ENCODE measurements at regions not wholly inside any gene's neighbourhood (a gene's known extent, or its start where the extent isn't known, plus 50 kb on each side); places are given as distances from the start of the nearest gene placed in this dataset.

GRCh38 chrX:34778916-34779315 is 121.8 kb upstream of the TMEM47 start:
- no peaks in the 10 kb centered on the region for H3K4me1 ChIP-seq (ENCODE audit: control extremely low read depth in 1 of 4, control insufficient read depth in 4 of 4, insufficient read depth in 4 of 4, low read length in 3 of 4)
- POLR2A ChIA-PET, result no interaction called here
- 100% methylated on average over 2 of the region's 2 CpGs for WGBS (ENCODE audit: insufficient coverage)
- CTCF ChIA-PET, result no interaction called here
- no peak overlapping the region for H3K4me3 ChIP-seq (ENCODE audit: control insufficient read depth in 1 of 7, extremely low read depth in 1 of 7, insufficient read depth in 4 of 7, low read depth in 2 of 7, low read length in 6 of 7)
- no peaks in the 10 kb centered on the region for H3K9me3 ChIP-seq (ENCODE audit: control extremely low read depth in 1 of 5, control insufficient read depth in 4 of 5, insufficient read depth in 2 of 5, low read depth in 1 of 5, low read length in 4 of 5)
- no peaks in the 10 kb centered on the region for H3K27me3 ChIP-seq (replicated peaks in 2 of 5; ENCODE audit: control insufficient read depth in 4 of 5, insufficient read depth in 5 of 5, low read length in 4 of 5)
- no peak for DNase-seq
- H3K36me3 ChIP-seq (ENCODE audit: control insufficient read depth in 4 of 4, insufficient read depth in 4 of 4, low read length in 3 of 4), result no peaks in the 10 kb centered on the region
- no peak overlapping the region for H3K27ac ChIP-seq (ENCODE audit: insufficient read depth in 1 of 2, low read depth in 1 of 2, low read length in 2 of 2, poor library complexity in 1 of 2, severe bottlenecking in 2 of 2)

GRCh38 chrX:34790026-34790425 is 132.9 kb upstream of the TMEM47 start:
- Histone ChIP-seq H3K4me3 (ENCODE audit: control insufficient read depth in 1 of 7, extremely low read depth in 1 of 7, insufficient read depth in 4 of 7, low read depth in 2 of 7, low read length in 6 of 7) (no peak overlapping the region), H3K4me1 (ENCODE audit: control extremely low read depth in 1 of 4, control insufficient read depth in 4 of 4, insufficient read depth in 4 of 4, low read length in 3 of 4) (no peaks in the 10 kb centered on the region), H3K9me3 (ENCODE audit: control extremely low read depth in 1 of 5, control insufficient read depth in 4 of 5, insufficient read depth in 2 of 5, low read depth in 1 of 5, low read length in 4 of 5) (no peaks in the 10 kb centered on the region), H3K27me3 (replicated peaks in 2 of 5; ENCODE audit: control insufficient read depth in 4 of 5, insufficient read depth in 5 of 5, low read length in 4 of 5) (no peaks in the 10 kb centered on the region), H3K27ac (ENCODE audit: insufficient read depth in 1 of 2, low read depth in 1 of 2, low read length in 2 of 2, poor library complexity in 1 of 2, severe bottlenecking in 2 of 2) (no peak overlapping the region), H3K36me3 (ENCODE audit: control insufficient read depth in 4 of 4, insufficient read depth in 4 of 4, low read length in 3 of 4) (no peaks in the 10 kb centered on the region)
- ChIA-PET CTCF (no interaction called here), POLR2A (no interaction called here)
- DNase-seq, result no peak
- 89% methylated on average over 1 of the region's 1 CpG for WGBS (ENCODE audit: insufficient coverage)

DNA sequence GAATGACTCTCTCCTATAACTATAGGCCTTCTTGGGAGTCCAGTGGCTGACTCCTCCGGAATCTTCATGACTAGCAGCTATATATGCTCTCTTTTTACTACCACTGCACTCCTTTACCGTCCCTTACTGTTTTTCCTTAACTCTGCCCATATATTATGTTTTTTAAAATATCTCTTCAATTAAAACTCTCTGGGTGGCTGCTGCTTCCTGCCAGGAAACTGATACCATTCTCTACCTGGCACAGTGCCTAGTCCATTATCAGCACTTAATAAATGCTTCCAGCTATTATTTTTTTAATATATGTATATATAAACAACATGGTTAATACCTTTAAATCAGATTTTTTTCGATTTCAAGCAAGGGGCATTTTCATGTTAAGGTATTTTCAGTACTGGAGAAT is 136.6 kb upstream of the FAM47B start:
- ChIA-PET CTCF (no interaction called here), POLR2A (no interaction called here)
- H3K4me1 ChIP-seq (ENCODE audit: control extremely low read depth in 1 of 4, control insufficient read depth in 4 of 4, insufficient read depth in 4 of 4, low read length in 3 of 4), result no peaks in the 10 kb centered on the region
- H3K4me3 ChIP-seq (ENCODE audit: control insufficient read depth in 1 of 7, extremely low read depth in 1 of 7, insufficient read depth in 4 of 7, low read depth in 2 of 7, low read length in 6 of 7), result no peak overlapping the region
- 58% methylated on average over 2 of the region's 3 CpGs for WGBS (ENCODE audit: insufficient coverage)
- no peaks in the 10 kb centered on the region for H3K9me3 ChIP-seq (ENCODE audit: control extremely low read depth in 1 of 5, control insufficient read depth in 4 of 5, insufficient read depth in 2 of 5, low read depth in 1 of 5, low read length in 4 of 5)
- no peaks in the 10 kb centered on the region for H3K27me3 ChIP-seq (replicated peaks in 2 of 5; ENCODE audit: control insufficient read depth in 4 of 5, insufficient read depth in 5 of 5, low read length in 4 of 5)
- H3K27ac ChIP-seq (ENCODE audit: insufficient read depth in 1 of 2, low read depth in 1 of 2, low read length in 2 of 2, poor library complexity in 1 of 2, severe bottlenecking in 2 of 2), result no peak overlapping the region
- no peak for DNase-seq
- H3K36me3 ChIP-seq (ENCODE audit: control insufficient read depth in 4 of 4, insufficient read depth in 4 of 4, low read length in 3 of 4), result no peaks in the 10 kb centered on the region

GRCh38 chrX:34809096-34809495 is 133.5 kb upstream of the FAM47B start:
- Histone ChIP-seq H3K4me1 (ENCODE audit: control extremely low read depth in 1 of 4, control insufficient read depth in 4 of 4, insufficient read depth in 4 of 4, low read length in 3 of 4) (no peaks in the 10 kb centered on the region), H3K9me3 (ENCODE audit: control extremely low read depth in 1 of 5, control insufficient read depth in 4 of 5, insufficient read depth in 2 of 5, low read depth in 1 of 5, low read length in 4 of 5) (no peaks in the 10 kb centered on the region), H3K27me3 (replicated peaks in 2 of 5; ENCODE audit: control insufficient read depth in 4 of 5, insufficient read depth in 5 of 5, low read length in 4 of 5) (no peaks in the 10 kb centered on the region), H3K36me3 (ENCODE audit: control insufficient read depth in 4 of 4, insufficient read depth in 4 of 4, low read length in 3 of 4) (no peaks in the 10 kb centered on the region), H3K4me3 (ENCODE audit: control insufficient read depth in 1 of 7, extremely low read depth in 1 of 7, insufficient read depth in 4 of 7, low read depth in 2 of 7, low read length in 6 of 7) (no peak overlapping the region), H3K27ac (ENCODE audit: insufficient read depth in 1 of 2, low read depth in 1 of 2, low read length in 2 of 2, poor library complexity in 1 of 2, severe bottlenecking in 2 of 2) (no peak overlapping the region)
- DNase-seq, result no peak
- ChIA-PET POLR2A (no interaction called here), CTCF (no interaction called here)
- WGBS (ENCODE audit: insufficient coverage), result 81% methylated on average over 2 of the region's 5 CpGs

DNA sequence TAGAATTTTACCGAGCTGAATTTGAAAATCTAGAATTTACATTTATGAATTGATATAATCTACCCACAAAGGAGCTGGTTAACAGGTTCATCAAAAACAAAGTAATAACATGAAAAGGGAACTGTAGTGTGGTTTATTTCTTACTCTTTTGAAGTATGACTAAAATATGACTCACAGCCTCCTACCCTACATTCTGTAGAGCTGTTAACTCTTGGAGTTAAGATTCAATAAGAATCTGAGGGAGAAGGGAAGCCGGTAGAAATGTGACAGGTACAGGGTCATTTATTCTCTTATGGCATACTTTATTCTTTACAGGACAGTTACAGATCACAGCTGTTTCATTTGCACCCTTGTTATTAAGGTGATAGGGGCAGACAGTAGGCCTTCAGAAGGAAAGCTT is 132.2 kb upstream of the FAM47B start:
- Histone ChIP-seq H3K27ac (ENCODE audit: insufficient read depth in 1 of 2, low read depth in 1 of 2, low read length in 2 of 2, poor library complexity in 1 of 2, severe bottlenecking in 2 of 2) (no peak overlapping the region), H3K4me3 (ENCODE audit: control insufficient read depth in 1 of 7, extremely low read depth in 1 of 7, insufficient read depth in 4 of 7, low read depth in 2 of 7, low read length in 6 of 7) (no peak overlapping the region), H3K9me3 (ENCODE audit: control extremely low read depth in 1 of 5, control insufficient read depth in 4 of 5, insufficient read depth in 2 of 5, low read depth in 1 of 5, low read length in 4 of 5) (no peaks in the 10 kb centered on the region), H3K36me3 (ENCODE audit: control insufficient read depth in 4 of 4, insufficient read depth in 4 of 4, low read length in 3 of 4) (no peaks in the 10 kb centered on the region), H3K4me1 (ENCODE audit: control extremely low read depth in 1 of 4, control insufficient read depth in 4 of 4, insufficient read depth in 4 of 4, low read length in 3 of 4) (no peaks in the 10 kb centered on the region), H3K27me3 (replicated peaks in 2 of 5; ENCODE audit: control insufficient read depth in 4 of 5, insufficient read depth in 5 of 5, low read length in 4 of 5) (no peaks in the 10 kb centered on the region)
- WGBS (ENCODE audit: insufficient coverage), result no CpG with 5 or more reads among the region's 2 CpGs
- ChIA-PET POLR2A (no interaction called here), CTCF (no interaction called here)
- DNase-seq, result no peak

GRCh38 chrX:34810916-34811315 is 131.7 kb upstream of the FAM47B start:
- DNase-seq, result no peak
- H3K4me3 ChIP-seq (ENCODE audit: control insufficient read depth in 1 of 7, extremely low read depth in 1 of 7, insufficient read depth in 4 of 7, low read depth in 2 of 7, low read length in 6 of 7), result no peak overlapping the region
- 61% methylated on average over 2 of the region's 2 CpGs for WGBS (ENCODE audit: insufficient coverage)
- ChIA-PET POLR2A (no interaction called here), CTCF (no interaction called here)
- H3K27me3 ChIP-seq (replicated peaks in 2 of 5; ENCODE audit: control insufficient read depth in 4 of 5, insufficient read depth in 5 of 5, low read length in 4 of 5), result no peaks in the 10 kb centered on the region
- H3K27ac ChIP-seq (ENCODE audit: insufficient read depth in 1 of 2, low read depth in 1 of 2, low read length in 2 of 2, poor library complexity in 1 of 2, severe bottlenecking in 2 of 2), result no peak overlapping the region
- H3K9me3 ChIP-seq (ENCODE audit: control extremely low read depth in 1 of 5, control insufficient read depth in 4 of 5, insufficient read depth in 2 of 5, low read depth in 1 of 5, low read length in 4 of 5), result no peaks in the 10 kb centered on the region
- no peaks in the 10 kb centered on the region for H3K4me1 ChIP-seq (ENCODE audit: control extremely low read depth in 1 of 4, control insufficient read depth in 4 of 4, insufficient read depth in 4 of 4, low read length in 3 of 4)
- no peaks in the 10 kb centered on the region for H3K36me3 ChIP-seq (ENCODE audit: control insufficient read depth in 4 of 4, insufficient read depth in 4 of 4, low read length in 3 of 4)

- no peak for DNase-seq
- Histone ChIP-seq H3K9me3 (ENCODE audit: control extremely low read depth in 1 of 5, control insufficient read depth in 4 of 5, insufficient read depth in 2 of 5, low read depth in 1 of 5, low read length in 4 of 5) (no peaks in the 10 kb centered on the region), H3K27me3 (replicated peaks in 2 of 5; ENCODE audit: control insufficient read depth in 4 of 5, insufficient read depth in 5 of 5, low read length in 4 of 5) (no peaks in the 10 kb centered on the region), H3K4me3 (ENCODE audit: control insufficient read depth in 1 of 7, extremely low read depth in 1 of 7, insufficient read depth in 4 of 7, low read depth in 2 of 7, low read length in 6 of 7) (no peak overlapping the region), H3K36me3 (ENCODE audit: control insufficient read depth in 4 of 4, insufficient read depth in 4 of 4, low read length in 3 of 4) (no peaks in the 10 kb centered on the region), H3K4me1 (ENCODE audit: control extremely low read depth in 1 of 4, control insufficient read depth in 4 of 4, insufficient read depth in 4 of 4, low read length in 3 of 4) (no peaks in the 10 kb centered on the region), H3K27ac (ENCODE audit: insufficient read depth in 1 of 2, low read depth in 1 of 2, low read length in 2 of 2, poor library complexity in 1 of 2, severe bottlenecking in 2 of 2) (no peak overlapping the region)
- ChIA-PET POLR2A (no interaction called here), CTCF (no interaction called here)
- WGBS (ENCODE audit: insufficient coverage), result no CpG with 5 or more reads among the region's 1 CpG
Measured at GRCh38 chrX:34813618-34814017, 129.0 kb upstream of the FAM47B start.

- no peak for DNase-seq
- Histone ChIP-seq H3K4me1 (ENCODE audit: control extremely low read depth in 1 of 4, control insufficient read depth in 4 of 4, insufficient read depth in 4 of 4, low read length in 3 of 4) (no peaks in the 10 kb centered on the region), H3K27me3 (replicated peaks in 2 of 5; ENCODE audit: control insufficient read depth in 4 of 5, insufficient read depth in 5 of 5, low read length in 4 of 5) (no peaks in the 10 kb centered on the region), H3K9me3 (ENCODE audit: control extremely low read depth in 1 of 5, control insufficient read depth in 4 of 5, insufficient read depth in 2 of 5, low read depth in 1 of 5, low read length in 4 of 5) (no peaks in the 10 kb centered on the region), H3K4me3 (ENCODE audit: control insufficient read depth in 1 of 7, extremely low read depth in 1 of 7, insufficient read depth in 4 of 7, low read depth in 2 of 7, low read length in 6 of 7) (no peak overlapping the region), H3K36me3 (ENCODE audit: control insufficient read depth in 4 of 4, insufficient read depth in 4 of 4, low read length in 3 of 4) (no peaks in the 10 kb centered on the region), H3K27ac (ENCODE audit: insufficient read depth in 1 of 2, low read depth in 1 of 2, low read length in 2 of 2, poor library complexity in 1 of 2, severe bottlenecking in 2 of 2) (no peak overlapping the region)
- ChIA-PET POLR2A (no interaction called here), CTCF (no interaction called here)
- WGBS (ENCODE audit: insufficient coverage), result no CpG with 5 or more reads among the region's 3 CpGs
Measured at GRCh38 chrX:34826964-34827363, 115.6 kb upstream of the FAM47B start.

All from common myeloid progenitor, CD34-positive (primary cell).